GDM1 (cell line): ENCODE measurements at regions not wholly inside any gene's neighbourhood (a gene's known extent, or its start where the extent isn't known, plus 50 kb on each side); places are given as distances from the start of the nearest gene placed in this dataset.
"Not testable (repeated sequence)": the region's sequence is repeated elsewhere in the genome, so short reads cannot be mapped to it uniquely, and the experiment has no call there.

Source experiments
- DNase-seq: peaks from one replicate; lab custom pipeline; 2025; lab: John Stamatoyannopoulos, UW

DNA sequence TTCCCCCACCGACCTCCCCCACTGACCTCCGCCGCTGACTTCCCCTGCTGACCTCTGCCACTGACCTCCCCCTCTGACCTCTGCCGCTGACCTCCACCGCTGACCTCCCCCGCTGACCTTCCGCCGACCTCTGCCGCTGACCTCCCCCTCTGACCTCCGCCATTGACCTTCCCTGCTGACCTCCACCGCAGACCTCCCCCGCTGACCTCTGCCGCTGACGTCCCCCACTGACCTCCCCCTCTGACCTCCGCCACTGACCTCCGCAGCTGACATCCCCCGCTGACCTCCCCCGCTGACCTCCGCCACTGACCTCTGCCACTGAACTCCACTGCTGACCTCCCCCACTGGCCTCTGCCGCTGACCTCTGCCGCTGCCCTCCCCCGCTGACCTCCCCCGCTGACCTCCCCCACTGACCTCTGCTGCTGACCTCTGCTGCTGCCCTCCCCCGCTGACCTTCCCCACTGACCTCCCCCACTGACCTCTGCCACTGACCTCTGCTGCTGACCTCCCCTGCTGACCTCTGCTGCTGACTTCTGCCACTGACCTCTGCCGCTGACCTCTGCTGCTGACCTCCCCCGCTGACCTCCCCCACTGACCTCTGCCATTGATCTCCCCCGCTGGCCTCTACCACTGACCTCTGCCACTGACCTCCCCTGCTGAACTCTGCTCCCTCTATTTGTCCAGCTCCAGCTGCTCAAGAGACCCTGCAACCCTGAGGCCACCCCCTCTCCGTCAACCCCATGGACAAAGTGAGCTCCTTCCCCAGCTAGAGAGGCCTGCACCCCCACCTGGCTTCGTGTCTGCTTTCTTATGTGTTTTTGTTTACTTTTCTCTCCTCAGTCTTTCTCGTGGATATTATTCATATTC lies 91.4 kb upstream of the AFDN start:
- DNase-seq = no peak

DNA sequence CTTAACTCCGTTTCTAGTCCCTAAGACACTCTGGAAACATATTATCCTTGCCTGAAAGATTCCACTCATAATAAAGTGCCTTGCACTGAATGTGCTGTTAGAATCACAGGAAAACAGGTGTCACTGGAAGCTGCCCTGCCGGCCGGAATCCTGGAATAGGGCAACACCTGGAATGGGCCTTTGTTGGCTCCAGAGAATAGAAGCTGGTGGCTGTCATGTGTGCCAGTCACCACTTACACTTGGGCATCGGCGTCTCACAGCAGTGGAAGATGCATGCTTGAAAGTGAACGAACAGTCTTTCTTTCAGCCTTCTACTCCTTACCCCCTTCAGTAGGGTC lies 90.8 kb upstream of the AFDN start:
- DNase-seq = no peak

DNA sequence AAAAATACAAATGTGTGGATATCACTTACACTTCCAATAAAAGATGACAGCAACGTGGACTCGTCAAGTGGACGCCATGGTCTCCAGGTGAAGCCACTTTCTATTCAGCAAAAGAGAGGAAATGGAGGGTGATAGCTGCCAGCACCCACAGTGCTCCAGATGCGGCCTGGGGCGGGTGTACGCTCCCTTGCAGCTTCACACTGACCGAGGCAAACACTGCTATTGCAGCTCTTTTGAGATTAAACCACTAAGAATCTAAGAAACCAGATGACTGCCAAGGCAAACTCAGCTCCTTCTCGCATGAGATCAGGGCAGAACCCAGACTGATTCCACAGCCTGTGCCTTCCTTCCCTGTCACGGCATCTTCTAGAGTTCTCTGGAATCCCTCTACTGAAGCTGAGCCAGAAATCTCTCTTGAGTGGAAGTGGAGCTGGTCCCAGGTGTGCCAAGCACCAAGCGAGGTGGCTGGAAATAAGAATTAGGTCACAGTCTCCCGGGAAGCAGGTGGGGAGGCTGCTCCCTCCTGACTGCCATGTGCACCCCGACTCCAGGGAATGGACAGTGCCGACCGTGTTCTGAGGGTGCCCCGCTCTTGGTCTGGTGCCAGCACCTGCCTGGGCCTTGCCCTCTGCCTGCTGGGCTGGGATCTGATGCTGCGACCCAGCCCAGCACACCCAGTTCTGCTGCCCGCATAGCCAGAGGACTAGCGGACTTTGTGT lies 90.1 kb upstream of the AFDN start:
- DNase-seq = no peak

DNA sequence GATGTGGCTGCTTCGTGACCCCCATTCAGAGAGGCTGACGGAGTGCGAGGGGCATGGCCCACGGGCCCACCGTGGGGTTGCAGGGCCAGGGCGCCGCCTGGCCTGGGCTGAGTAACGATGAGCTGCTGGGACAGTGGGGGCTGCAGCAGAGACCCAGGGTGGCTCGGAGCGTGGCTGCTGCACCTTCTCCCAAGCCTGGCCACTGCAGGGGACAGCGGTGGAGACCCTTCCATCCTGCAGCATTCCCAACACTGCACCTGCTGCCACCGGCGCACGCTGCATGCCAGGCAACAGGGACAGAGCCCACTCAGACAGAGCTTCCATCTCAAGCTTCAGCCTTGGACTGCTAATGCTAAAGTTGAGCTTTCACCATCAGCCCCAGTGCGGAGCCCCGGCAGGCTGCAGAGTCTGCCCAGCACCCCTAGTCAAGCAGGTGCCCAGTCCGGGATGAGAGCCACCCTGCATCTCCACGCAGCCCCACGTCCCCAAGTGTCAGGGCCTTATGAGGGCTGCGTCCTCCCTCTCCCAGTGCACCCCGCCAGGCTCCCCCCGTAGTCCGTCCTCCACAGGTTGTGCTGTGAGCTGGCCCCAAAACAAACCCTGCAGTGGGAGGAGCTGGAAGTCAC lies 89.4 kb upstream of the AFDN start:
- no peak for DNase-seq

DNA sequence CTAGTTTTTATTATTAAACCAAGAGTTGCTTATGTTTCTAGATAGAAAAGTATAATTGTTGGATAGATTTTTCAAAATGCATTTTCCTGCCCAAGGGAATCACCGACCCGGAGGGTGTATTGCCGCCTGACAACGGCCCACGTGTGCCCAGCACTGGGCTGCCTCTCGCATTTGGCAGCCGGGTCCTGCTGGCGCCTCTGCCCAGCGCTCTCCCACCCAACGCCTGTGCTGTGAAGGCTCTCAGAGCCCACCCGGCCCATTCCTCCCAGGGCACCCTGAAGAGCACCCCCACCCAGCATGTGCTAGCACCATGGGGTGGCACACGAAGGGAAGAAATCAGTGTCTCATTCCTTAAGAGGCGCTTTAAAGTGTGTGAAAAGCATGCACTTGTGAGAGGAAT lies 88.3 kb upstream of the AFDN start:
- DNase-seq = no peak

DNA sequence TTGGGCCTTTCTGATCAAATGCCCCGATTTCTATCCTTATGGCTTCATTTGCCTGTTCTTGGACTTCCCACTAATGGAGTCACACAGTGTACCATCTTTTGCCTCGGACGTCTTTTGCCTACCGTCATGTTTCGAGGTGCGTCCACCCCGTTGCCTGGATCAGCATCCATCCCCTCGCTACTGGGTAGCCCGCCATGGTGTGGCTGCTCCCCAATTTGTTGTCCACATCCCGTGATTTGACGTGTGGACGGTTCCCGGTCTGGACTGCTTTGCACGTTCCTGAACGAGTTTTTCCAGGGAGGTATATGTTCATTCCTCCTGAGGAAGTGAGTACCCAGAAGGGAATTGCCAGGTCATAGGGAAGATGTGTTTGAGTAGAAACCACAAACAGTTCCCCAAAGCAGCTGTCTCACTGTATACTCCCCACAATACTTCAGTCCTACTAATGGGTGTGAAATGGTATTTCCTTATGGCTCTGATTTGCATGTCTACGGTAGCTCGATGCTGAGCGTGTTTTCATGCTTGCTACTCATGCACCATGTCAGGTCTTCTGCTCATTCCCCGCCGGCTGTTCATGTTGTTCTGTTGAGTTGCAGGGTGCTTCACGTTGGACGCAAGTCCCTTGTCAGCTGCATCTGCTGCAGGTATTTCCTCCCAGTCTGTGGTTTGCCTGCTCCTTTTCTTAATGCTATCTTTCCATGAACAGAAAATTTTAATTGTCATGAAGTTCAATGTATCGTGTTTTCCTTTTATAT lies 86.8 kb upstream of the AFDN start:
- DNase-seq = no peak

DNA sequence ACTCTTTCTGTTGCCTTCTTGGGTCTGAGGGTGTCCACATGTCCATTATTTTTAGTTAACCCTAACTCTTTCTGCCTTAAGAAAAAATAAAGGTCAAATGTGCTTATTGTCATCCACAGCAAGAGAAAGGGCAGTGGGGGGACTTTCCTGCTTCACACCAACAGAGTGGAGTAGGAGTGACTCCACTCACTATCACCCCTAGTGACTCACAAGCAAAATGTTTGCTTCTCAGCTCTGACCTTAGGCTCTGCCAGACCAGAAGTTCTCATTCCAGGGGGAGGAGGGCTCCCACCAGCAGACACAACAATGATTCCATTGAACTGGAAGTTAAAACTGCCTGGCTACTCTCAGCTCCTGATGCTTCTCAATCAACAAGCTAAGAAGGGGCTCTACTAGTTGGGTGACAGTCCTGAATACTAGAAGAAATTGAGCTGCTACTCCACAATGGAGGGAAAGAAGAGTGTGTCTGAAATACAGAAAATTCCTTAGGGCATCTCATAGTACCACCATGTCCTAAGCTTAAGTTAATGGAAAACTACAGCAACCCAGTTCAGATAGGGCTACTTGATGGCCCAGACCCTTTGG lies 83.9 kb upstream of the AFDN start:
- no peak for DNase-seq

DNA sequence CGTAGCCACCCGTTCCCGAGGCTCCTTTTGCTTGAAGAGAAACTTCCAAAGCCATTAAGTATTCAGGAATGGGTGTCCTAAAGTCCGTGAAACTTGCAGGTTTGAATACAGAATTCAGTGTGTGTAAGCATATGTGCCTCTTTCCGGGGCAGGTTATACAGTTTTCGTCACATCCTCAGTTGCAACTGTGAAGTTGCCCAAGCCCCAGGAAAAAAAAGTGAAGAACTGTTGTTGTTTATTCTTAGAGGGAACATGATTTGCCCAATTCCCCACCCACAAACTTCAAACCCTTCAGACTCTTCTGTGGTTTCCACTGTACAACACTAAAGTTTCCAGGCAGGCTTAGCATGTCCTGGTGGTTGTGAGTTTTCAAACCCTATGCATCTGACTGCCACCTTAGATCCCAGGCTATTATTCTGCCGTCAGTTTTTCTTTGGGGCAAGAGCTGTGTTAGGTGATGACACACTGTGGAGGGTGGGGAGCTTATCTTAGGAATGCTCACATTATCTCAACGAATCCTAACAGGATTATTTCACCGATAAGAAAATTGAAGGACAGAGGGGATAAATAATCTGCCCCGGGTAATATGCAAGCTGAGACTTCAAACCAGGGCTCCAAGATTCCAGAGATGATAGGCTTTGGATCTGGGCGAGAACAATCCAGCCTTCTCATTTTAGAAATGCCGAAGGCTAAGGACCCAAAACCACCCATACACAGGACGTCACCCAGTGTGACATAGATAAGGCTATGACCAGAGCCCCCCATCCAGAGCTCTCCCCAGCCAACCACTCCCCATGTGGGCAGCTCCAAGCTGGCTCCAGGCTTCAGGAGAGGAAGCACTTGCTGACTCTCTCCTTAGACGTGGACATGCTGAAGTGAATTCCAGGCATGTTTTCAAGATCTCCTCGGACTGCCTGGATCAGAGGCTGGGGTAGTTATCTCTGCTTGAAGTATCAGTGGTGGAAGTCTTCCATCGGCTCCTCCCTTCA lies 81.7 kb upstream of the AFDN start:
- DNase-seq = no peak

DNA sequence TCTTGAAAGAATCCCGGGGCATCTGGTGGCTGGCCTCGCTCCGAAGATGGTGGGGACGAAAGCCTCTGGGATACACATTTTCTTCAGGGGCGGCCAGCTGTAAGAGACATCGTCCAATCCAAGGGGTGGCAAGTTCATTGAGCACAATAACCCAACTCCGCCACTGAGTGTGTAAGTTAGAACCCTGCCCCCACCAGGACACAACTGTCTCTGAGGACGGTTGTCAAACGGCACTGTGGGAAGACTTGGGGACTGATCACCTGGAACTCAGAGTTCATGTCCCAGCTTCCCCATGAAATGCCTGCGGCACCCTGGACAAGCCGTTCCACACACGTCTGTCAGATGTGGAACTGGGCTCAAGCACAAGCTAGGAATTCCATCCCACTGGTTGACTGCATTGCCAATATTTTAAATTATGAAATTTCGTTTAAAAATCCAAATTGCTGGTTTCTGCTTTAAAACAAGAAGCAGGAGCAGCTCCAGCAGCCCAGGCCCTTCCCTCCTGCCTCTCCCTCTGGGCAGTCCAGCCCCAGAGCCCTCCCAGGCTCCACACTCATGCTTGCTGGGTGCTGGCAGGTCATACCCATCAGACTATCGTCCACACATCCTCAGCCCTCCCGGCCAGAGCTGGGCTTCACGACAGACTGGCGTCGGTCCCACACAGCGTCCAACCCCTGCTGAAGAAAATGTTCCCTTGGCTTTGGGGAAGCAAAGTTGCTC lies 80.9 kb upstream of the AFDN start:
- no peak for DNase-seq

DNA sequence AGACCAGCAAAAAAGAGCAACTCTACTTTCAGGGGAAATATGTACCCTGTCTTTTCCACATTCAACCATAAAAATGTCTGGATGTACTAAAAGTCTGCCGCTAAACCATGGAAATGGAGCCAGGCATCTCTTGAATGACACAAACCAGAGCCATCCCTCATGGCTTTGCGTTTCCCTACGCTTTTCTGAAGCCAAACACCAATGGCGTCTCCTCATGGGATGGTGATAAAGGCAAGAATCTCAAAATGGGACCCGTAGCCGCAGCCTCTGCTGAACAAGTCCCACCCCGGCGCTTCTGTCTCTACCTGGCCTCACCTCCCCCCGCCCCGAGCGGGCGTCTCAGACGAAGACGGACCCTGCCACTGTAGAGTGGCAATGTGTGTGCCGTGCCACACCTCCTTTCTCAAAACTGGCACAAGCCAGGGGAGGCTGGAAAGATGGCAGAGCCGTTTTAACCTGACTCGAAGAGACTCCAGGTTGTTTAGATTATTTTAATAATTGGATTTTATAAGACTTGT lies 80.3 kb upstream of the AFDN start:
- no peak for DNase-seq

DNA sequence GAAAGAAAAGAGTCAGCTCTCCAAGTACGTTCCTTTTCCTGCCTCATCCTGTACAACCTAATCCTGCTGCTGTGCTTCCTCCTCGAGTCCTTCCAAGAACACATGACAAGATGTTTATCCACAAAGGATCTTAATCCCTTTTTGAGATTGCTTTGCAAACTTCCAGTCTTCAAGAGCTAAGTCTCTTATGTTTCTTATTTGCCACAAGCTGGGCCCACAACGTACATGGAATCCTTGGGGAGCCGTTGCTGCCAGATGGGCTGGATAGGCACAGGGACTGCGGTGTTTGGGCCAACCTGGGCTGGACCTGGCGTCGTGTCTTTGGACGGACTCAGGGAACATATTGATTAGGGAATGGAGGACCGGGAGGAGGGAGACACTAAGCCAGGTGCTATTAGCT lies 79.7 kb upstream of the AFDN start:
- DNase-seq = no peak

DNA sequence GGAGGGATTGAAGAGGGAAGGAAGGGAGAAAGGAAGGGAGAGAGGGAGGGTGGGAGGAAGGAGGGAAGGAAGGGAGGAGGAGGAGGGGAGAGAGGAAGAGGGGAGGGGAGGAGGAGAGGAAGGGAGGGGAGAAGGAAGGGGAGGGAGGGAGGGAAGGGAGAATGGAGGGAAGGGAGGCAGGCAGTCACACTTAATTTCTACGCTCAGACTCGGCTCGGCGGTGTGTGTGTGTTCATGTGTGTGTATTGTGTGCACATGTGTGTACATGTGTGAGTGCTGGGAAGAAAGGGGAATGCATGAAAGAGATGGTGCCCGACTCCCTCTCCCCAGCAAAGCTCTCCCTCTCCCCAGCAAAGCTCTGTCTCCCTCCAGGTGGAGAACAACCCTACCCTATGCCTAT lies 79.1 kb upstream of the AFDN start:
- DNase-seq = no peak

DNA sequence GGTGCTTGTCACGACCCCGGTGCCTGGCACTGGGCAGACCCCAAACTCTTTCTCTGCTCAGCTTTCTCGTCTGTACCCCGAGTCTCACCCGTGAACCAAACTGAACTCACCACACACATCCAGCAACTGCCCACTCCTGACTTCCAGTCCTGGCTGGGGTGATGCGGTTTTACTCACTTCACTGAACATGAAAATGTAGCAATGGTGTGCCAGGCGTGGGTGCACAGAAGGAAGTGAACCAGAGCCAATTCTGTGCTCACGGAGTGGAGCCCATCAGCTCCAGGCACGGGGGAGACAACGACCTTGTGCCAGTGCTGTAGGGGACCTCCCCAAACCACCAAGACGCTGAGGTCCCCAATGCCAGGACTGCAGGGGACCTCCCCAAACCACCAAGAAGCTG lies 78.7 kb upstream of the AFDN start:
- DNase-seq = no peak

DNA sequence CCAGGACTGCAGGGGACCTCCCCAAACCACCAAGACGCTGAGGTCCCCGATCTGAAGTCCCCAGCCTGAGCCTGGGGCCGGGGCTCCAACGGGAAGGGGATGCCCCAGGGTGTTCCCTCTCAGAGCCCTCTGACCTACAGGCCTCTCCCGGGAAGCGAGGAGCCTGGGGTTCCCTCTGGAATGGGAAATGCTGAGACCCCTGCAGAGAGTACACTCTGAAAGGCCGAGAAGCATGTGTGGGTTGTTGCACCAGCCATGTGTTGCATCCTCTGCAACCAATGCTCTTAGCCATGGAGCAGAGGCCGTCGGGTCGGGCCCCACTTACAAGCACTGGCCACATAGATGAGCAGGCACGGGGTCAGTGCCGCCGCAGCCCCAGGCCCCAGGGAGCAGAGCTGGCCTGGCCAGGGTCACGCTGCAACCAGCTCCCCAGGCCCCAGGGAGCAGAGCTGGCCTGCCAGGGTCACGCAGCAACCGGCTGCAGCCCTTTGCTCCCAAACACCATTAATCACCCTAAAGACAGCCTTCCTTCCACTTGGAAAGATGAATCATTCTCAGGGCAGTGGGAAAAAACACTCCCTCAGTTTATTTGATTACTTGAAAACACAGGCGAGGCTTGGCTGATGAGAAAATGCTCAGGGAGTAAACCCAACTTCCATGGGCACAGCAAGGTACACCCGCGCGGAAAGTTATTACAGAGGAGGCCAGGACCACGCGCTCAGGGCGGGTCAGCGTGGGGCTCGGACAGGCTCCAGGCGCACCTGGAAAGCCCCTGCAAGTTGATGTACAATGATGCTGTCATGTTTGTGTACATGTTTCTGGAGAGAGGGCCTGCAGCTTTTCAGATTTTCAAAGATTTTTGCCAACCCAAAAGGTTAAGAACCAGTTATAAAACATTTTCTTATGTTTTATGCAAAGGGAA lies 78.0 kb upstream of the AFDN start:
- no peak for DNase-seq

DNA sequence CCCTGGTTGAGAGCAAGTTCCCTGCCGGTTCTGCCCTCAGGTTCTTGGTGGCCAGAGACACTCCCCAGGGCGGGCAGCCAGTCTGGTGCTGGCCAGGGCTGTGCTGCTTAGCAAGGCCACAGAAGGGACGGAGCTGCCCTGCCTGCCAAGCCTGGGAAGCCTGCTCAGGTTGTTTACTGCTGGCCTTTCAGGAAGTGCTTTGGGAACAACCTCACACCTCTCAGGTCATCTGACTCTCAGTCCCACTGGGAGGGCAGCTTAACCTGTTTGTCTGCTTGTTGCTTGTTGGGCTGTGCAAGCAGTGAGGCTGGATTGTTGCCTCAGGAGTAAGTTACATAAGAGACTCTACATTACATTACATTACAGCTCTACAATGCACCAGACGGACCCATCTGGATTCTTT lies 75.8 kb upstream of the AFDN start:
- no peak for DNase-seq

DNA sequence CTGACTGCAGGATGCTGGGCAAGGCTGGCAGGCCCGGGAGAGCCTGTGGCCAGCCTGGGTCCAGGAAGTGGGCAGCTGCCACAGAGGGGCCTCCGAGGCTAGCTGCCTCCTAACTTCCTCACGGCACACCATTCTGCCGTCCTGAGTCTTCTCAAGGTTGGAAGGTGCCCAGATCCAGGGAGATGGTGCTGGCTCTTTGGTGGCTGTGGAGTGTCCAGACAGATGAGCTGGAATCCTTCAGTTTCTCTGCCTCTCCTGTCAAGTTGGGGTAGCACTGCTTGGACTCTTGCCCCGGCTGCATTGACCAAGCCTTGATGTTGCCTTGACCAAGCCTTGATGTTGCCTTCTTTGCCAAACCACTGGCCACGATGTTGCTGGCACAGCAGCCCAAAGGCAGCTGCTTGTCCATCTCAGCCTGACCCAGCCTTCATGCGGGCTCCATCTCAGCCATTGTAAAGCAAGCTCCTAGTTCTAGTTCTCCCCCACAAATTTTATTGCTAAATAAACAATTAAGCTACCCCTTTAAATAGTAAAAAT lies 75.1 kb upstream of the AFDN start:
- DNase-seq = no peak

DNA sequence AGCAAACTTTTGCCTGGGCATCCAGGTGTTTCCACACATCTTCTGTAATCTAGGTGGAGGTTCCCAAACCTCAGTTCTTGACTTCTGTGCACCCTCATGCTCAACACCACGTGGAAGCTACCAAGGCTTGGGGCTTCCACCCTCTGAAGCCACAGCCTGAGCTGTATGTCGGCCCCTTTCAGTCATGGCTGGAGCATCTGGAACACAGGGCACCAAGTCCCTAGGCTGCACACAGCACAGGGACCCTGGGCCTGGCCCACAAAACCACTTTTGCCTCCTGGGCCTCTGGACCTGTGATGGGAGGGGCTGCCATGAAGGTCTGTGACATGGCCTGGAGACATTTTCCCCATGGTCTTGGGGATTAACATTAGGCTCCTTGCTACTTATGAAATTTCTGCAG lies 73.4 kb upstream of the AFDN start:
- not testable (repeated sequence) for DNase-seq

DNA sequence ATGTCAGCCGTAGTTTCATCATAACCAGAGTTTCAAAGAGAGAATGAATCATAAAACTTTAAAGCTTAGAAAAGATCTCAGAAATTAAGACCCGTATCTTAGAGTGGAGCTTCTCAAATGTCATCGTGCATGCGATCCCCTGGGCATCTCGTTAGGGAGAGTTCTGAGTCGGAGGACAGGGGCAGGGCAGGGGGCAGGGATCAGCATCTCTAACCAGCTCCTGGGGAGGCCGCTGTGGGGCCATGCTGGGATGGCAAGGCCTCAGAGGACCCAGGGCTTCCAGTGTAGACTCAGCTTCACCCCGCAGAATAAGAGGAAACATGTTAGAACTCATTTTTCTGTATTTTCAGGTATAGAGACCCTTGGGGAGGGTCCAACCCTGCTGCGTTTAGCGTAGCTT lies 72.0 kb upstream of the AFDN start:
- no peak for DNase-seq

DNA sequence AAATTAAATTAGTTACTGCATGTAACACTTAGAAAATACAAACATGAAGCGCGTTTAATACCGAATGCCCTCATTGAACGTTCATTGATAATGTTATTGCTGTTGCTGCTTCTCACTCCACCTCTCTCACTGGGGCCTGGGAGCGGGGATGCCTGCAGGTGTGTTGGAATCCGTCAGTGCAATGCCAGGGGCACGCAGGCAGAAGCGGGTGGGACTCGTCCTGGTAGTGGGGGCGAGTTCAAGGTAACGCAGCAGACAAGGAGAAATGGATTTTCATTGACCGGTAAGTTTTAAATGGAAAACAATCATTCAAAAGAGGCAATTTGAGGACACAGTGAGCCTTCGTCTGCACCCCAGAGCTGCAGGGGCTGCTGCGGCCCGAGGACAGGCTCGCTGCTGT lies 71.2 kb upstream of the AFDN start:
- DNase-seq = no peak
